ENCODE measurements at regions not wholly inside any gene's neighbourhood (a gene's known extent, or its start where the extent isn't known, plus 50 kb on each side); places are given as distances from the start of the nearest gene placed in this dataset.

DNA sequence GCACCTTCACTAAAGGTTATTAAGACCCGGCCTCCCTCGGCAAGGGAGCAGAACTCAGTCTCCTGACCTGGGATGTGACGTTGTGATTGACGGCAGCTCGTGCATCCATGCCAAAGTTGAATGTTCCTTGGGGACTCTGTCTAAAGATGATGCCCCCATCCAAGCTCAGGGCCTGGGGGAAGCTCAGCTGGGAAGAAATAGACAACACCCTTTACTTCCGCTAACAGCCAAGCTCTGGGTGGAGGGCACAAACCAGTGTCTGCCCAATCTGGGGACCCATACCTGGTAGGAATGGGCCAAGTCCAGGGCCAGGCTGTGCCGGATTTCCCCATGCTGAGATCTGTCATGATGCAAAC, 95.4 kb downstream of the RMI2 start:
- intact Hi-C loops (cut with micrococcal nuclease; ENCODE audit: unreplicated experiment), result no loop called here
- Histone ChIP-seq H3K9me3 (ENCODE audit: low read length) (peaks cover 6% of the 10 kb centered on the region; the same call in 1 of the 2 replicates), H4K20me1 (ENCODE audit: insufficient read depth, low read length) (no peaks in the 10 kb centered on the region), H3K4me3 (ENCODE audit: low read depth, low read length, poor library complexity, severe bottlenecking) (no peak overlapping the region), H3K36me3 (ENCODE audit: insufficient read depth, low read length) (no peaks in the 10 kb centered on the region), H3K4me2 (ENCODE audit: low read length) (no peak overlapping the region), H3K4me1 (ENCODE audit: insufficient read depth, low read length, poor library complexity, severe bottlenecking) (no peaks in the 10 kb centered on the region), H3K27ac (ENCODE audit: low read depth, low read length, poor library complexity, severe bottlenecking) (no peak overlapping the region), H3K79me2 (ENCODE audit: insufficient read depth, low read depth, low read length) (no peaks in the 10 kb centered on the region), H2AFZ (ENCODE audit: low read length) (no peak overlapping the region), H3K9me2 (ENCODE audit: insufficient read depth, low read length) (no peaks in the 10 kb centered on the region)
- no peak for DNase-seq (ENCODE audit: low spot score)
- BruUV-seq (replicated peaks), result no TSS peak
- TF ChIP-seq CTCF (conservative IDR thresholded peaks at IDR 0.05; ENCODE audit: low read length) (no peak), EZH2phosphoT487 (IDR thresholded peaks at IDR 0.05; ENCODE audit: borderline replicate concordance, low read depth, low read length) (no peak)
- POLR2A ChIA-PET, result interaction anchor here (0.6 to 0.9 kb wide), 3 partner anchors 14 to 220 kb away, joined by 3 to 8 read pairs (median 3); no protein-coding TSS in a partner anchor
- CTCF ChIA-PET (ENCODE audit: unreplicated experiment), result interaction anchor here (1.1 kb wide), 1 partner anchor 13 kb away, joined by 3 read pairs; no protein-coding TSS in a partner anchor

DNA sequence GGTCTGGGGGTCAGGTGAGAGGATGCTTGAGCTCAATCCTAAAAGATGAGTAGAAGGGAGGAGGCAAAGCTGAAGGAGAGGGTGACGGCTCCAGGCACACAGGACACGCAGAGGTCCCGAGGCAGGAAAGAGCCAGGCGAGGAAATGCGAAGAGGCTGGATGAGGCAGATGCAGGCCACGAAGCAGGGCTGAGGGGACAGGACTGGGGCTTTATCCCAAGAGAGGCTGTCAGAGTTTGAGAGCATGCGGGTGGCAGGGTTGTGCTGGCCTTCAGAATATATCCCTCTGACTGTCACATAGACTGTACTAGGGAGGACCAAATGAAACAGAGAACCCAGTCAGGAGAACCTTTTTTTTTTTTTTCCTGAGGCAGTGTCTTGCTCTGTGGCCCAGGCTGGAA, 100.2 kb downstream of the RMI2 start:
- H3K9me3 ChIP-seq (ENCODE audit: low read length), result no peaks in the 10 kb centered on the region
- CTCF ChIA-PET (ENCODE audit: unreplicated experiment), result no interaction called here
- TF ChIP-seq CTCF (conservative IDR thresholded peaks at IDR 0.05; ENCODE audit: low read length) (no peak), EZH2phosphoT487 (IDR thresholded peaks at IDR 0.05; ENCODE audit: borderline replicate concordance, low read depth, low read length) (no peak)
- no peaks in the 10 kb centered on the region for H3K36me3 ChIP-seq (ENCODE audit: insufficient read depth, low read length)
- intact Hi-C loops (cut with micrococcal nuclease; ENCODE audit: unreplicated experiment), result no loop called here
- no TSS peak for BruUV-seq (replicated peaks)
- no peak overlapping the region for H3K4me3 ChIP-seq (ENCODE audit: low read depth, low read length, poor library complexity, severe bottlenecking)
- H4K20me1 ChIP-seq (ENCODE audit: insufficient read depth, low read length), result no peaks in the 10 kb centered on the region
- no peak for DNase-seq (ENCODE audit: low spot score)
- POLR2A ChIA-PET, result interaction anchor here (0.7 kb wide), 2 partner anchors 81 to 220 kb away, joined by 3 read pairs; no protein-coding TSS in a partner anchor
- H3K4me1 ChIP-seq (ENCODE audit: insufficient read depth, low read length, poor library complexity, severe bottlenecking), result no peaks in the 10 kb centered on the region
- H3K79me2 ChIP-seq (ENCODE audit: insufficient read depth, low read depth, low read length), result no peaks in the 10 kb centered on the region
- H3K9me2 ChIP-seq (ENCODE audit: insufficient read depth, low read length), result no peaks in the 10 kb centered on the region
- no peak overlapping the region for H2AFZ ChIP-seq (ENCODE audit: low read length)
- H3K27ac ChIP-seq (ENCODE audit: low read depth, low read length, poor library complexity, severe bottlenecking), result no peak overlapping the region
- H3K4me2 ChIP-seq (ENCODE audit: low read length), result no peak overlapping the region

- BruUV-seq (replicated peaks), result no TSS peak
These were observed 101.4 kb downstream of the RMI2 start for GRCh38 chr16:11446566-11447119.

More at GRCh38 chr16:11446566-11447119, 101.4 kb downstream of the RMI2 start:
- DNase-seq (ENCODE audit: low spot score), result no peak
- no peak overlapping the region for H2AFZ ChIP-seq (ENCODE audit: low read length)
- ChIA-PET POLR2A (no interaction called here), CTCF (ENCODE audit: unreplicated experiment) (no interaction called here)
- H3K9me3 ChIP-seq (ENCODE audit: low read length), result no peaks in the 10 kb centered on the region
- H3K9me2 ChIP-seq (ENCODE audit: insufficient read depth, low read length), result no peaks in the 10 kb centered on the region
- no peaks in the 10 kb centered on the region for H4K20me1 ChIP-seq (ENCODE audit: insufficient read depth, low read length)
- TF ChIP-seq CTCF (conservative IDR thresholded peaks at IDR 0.05; ENCODE audit: low read length), result no peak
- no peak overlapping the region for H3K4me3 ChIP-seq (ENCODE audit: low read depth, low read length, poor library complexity, severe bottlenecking)
- H3K27ac ChIP-seq (ENCODE audit: low read depth, low read length, poor library complexity, severe bottlenecking), result no peak overlapping the region
- intact Hi-C loops (cut with micrococcal nuclease; ENCODE audit: unreplicated experiment), result no loop called here
- no peaks in the 10 kb centered on the region for H3K79me2 ChIP-seq (ENCODE audit: insufficient read depth, low read depth, low read length)
- H3K4me2 ChIP-seq (ENCODE audit: low read length), result no peak overlapping the region
- no peaks in the 10 kb centered on the region for H3K36me3 ChIP-seq (ENCODE audit: insufficient read depth, low read length)
- no peaks in the 10 kb centered on the region for H3K4me1 ChIP-seq (ENCODE audit: insufficient read depth, low read length, poor library complexity, severe bottlenecking)
